K562 (cell line): ENCODE measurements at regions not wholly inside any gene's neighbourhood (a gene's known extent, or its start where the extent isn't known, plus 50 kb on each side); places are given as distances from the start of the nearest gene placed in this dataset.

Experiments
- JUNB ChIP-seq: fragments of 450-650 bp; formaldehyde crosslinking; conservative IDR thresholded peaks from 2 replicates; pipeline ENCODE4 v1.4.0; 2020; ENCODE audit warnings: mild to moderate bottlenecking
- MYNN ChIP-seq, 2 experiments: sonication (generic); formaldehyde crosslinking in 1 of 2; IDR thresholded peaks; 2 replicates each; pipeline versions ENCODE4 v1.5.0 to v1.6.1; 2016 to 2020; ENCODE audit warnings: antibody characterized with exemption in 1 of 2, missing genetic modification reagents in 1 of 2
- NR3C1 ChIP-seq: sonication (generic); formaldehyde crosslinking; IDR thresholded peaks from 2 replicates; pipeline ENCODE4 v1.8.1; 2022; ENCODE audit warnings: missing genetic modification reagents
- STAT6 ChIP-seq: sonication (generic); formaldehyde crosslinking; IDR thresholded peaks from 2 replicates; pipeline ENCODE4 v1.8.1; 2023; ENCODE audit warnings: mild to moderate bottlenecking, missing genetic modification reagents
- TAF1 ChIP-seq: IDR thresholded peaks from 2 replicates; pipeline ENCODE4 v1.6.1; 2011; ENCODE audit warnings: mild to moderate bottlenecking, low read length, moderate library complexity; ENCODE audit not compliant: insufficient read depth, control insufficient read depth, severe bottlenecking; ENCODE audit errors: extremely low read depth
- TRIM24 ChIP-seq, 2 experiments: fragments of 450-650 bp; IDR thresholded peaks; 2 replicates each; pipeline ENCODE4 v1.6.1; 2016
- ZNF444 ChIP-seq: fragments of 250-450 bp; sonication (Bioruptor Pico); IDR thresholded peaks from 2 replicates; pipeline ENCODE4 v1.4.0; 2020; ENCODE audit warnings: mild to moderate bottlenecking, moderate library complexity
- ZNF609 ChIP-seq: sonication (generic); formaldehyde crosslinking; IDR thresholded peaks from 2 replicates; pipeline ENCODE4 v1.8.1; 2023; ENCODE audit warnings: missing genetic modification reagents, mild to moderate bottlenecking, borderline replicate concordance

GRCh38 chr5:51604324-51604723 lies 221.1 kb downstream of the ISL1 start (continued):
- TF ChIP-seq ZNF609 (CRISPR knock-in tag) (no peak), STAT6 (CRISPR knock-in tag) (no peak), TRIM24 (IDR thresholded peaks at IDR 0.05) (no peak), ZNF444 (CRISPR knock-in tag) (no peak), MYNN (IDR thresholded peaks at IDR 0.05) (no peak), MYNN (CRISPR knock-in tag; IDR thresholded peaks at IDR 0.05) (no peak), TAF1 (no peak), JUNB (0 out of 2 replicates have a peak, but pooled peaks have one; percentile 37), NR3C1 (CRISPR knock-in tag) (no peak)
